GM21529 (cell line): ENCODE measurements at regions not wholly inside any gene's neighbourhood (a gene's known extent, or its start where the extent isn't known, plus 50 kb on each side); places are given as distances from the start of the nearest gene placed in this dataset.

Source experiments
- ATAC-seq: cut with Tn5 transposase; IDR thresholded peaks from one replicate; pipeline ENCODE4 v1.9.1; 2021; ENCODE audit not compliant: unreplicated experiment

DNA sequence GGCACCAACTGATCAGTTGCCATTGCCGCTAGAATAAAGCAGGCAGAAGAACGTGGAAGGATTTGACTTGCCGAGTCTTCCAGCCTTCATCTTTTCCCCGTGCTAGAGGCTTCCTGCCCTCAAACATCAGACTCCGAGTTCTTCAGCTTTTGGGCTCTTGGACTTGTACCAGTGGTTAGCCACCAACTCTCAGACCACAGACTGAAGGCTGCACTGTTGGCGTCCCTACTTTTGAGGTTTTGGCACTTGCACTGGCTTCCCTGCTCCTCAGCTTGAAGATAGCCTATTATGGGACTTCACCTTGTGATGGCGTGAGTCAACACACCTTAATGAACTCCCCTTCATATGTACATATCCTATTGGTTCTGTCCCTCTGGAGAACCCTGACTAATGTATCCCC, 57.3 kb upstream of the KCND2 start:
- ATAC-seq, result no peak

DNA sequence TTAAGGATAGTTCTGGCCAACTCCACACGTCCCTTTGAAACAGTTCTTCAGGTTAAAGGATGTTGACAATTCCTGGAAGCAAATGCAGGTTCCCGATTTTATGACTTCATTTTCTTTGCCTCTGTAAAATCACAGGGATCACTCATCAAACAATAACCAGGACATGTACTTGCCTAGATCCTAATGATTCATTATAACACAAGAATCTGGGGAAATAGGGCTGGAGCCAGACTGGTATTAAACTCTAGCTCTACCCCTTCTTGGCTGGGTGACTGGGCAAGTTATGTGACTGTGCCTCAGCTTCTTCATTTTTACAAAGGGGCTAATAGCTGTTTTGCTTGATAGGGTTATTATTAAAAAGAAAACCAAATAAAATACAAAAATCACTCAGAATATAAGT, 56.0 kb upstream of the KCND2 start:
- ATAC-seq, result no peak

DNA sequence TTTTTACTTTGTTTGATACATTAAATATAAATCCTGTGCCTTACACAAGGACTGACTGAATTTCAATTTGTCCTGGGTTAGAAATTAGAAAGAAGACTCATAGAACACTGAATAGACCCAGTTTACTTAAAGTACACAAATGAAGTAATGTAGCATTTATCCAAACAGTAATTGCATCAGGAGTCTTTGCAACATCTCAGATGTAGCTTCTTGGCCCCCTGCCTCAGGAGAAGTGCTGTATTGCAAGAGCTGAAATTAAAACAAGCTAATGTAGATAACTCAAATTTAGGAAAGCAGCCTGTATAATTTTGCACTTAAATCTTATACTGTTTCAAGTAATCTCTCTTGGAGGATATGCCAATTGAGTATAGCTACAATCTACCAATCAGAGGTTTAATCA, 54.3 kb upstream of the KCND2 start:
- no peak for ATAC-seq

DNA sequence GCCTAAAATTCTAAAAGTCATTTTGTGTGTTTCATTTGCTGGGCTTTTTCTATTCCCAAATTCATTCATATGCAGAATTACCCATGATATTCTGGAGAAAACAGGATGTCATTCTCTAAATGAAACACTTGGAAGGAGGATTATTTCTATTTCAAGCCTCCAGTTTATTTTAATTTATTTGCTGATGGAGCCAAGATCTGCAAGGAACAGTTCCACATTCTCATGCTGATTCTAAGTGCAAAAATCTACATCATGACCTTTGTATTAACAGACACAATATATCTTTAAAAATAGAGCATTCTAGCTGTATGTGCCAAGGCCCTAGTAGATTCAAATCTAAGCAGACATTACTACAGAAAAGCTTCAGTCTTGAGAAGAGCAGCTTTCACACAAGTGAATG, 51.3 kb upstream of the KCND2 start:
- ATAC-seq, result no peak
